ENCODE measurements at regions not wholly inside any gene's neighbourhood (a gene's known extent, or its start where the extent isn't known, plus 50 kb on each side); places are given as distances from the start of the nearest gene placed in this dataset.

DNA sequence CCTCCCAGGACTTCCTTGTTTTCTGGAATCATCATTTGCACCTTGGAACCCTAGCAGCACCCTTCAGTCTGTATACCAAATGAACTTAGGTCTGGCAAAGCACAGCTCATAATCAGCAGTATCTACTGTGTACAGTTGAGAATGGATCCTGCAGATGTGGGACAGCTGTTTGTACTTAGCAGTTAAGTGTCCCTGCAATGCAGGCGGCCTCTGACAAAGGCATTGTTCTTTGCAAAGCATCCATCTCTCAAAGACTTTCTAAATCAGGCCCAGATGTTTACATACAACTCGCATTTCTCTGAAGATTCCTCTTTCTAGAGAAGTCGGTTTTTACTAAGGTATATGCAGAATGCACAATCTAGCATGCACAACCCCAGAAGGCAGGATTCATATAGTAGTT is 170.5 kb upstream of the RBM19 start:
- Histone ChIP-seq H3K4me1 (no peaks in the 10 kb centered on the region), H3K36me3 (no peaks in the 10 kb centered on the region), H3K27me3 (peaks cover 0 to 7% of the 10 kb centered on the region in 2 donors), H3K27ac (no peak overlapping the region), H3K4me3 (no peak overlapping the region), H3K9me3 (no peaks in the 10 kb centered on the region)
- intact Hi-C loops (cut with DNase I; ENCODE audit: low total_unique reads), result no loop called here
- TF ChIP-seq, protein P1, sequence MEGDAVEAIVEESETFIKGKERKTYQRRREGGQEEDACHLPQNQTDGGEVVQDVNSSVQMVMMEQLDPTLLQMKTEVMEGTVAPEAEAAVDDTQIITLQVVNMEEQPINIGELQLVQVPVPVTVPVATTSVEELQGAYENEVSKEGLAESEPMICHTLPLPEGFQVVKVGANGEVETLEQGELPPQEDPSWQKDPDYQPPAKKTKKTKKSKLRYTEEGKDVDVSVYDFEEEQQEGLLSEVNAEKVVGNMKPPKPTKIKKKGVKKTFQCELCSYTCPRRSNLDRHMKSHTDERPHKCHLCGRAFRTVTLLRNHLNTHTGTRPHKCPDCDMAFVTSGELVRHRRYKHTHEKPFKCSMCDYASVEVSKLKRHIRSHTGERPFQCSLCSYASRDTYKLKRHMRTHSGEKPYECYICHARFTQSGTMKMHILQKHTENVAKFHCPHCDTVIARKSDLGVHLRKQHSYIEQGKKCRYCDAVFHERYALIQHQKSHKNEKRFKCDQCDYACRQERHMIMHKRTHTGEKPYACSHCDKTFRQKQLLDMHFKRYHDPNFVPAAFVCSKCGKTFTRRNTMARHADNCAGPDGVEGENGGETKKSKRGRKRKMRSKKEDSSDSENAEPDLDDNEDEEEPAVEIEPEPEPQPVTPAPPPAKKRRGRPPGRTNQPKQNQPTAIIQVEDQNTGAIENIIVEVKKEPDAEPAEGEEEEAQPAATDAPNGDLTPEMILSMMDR (IDR thresholded peaks at IDR 0.05), result no peak
- no peak for DNase-seq

DNA sequence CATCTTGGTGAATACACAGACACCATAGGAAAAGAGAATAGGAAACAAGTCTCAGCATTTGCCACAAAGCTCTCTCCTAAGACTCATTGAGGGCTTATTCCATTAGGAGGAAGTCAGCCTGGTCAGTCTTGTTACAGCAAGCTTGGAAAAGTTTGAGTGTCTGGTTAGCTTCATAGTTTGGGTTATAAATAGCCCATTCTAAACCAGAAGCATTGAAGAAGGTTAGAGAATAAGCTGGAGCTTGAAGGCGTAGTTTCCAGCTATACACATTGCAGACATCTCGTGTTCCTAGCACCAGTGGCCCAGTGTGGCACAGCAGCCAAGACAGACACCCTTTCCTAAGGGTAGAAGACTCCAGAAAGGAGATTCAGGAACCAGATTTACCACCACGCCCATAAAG is 168.8 kb upstream of the RBM19 start:
- Histone ChIP-seq H3K4me1 (no peaks in the 10 kb centered on the region), H3K9me3 (no peaks in the 10 kb centered on the region), H3K27ac (no peak overlapping the region), H3K36me3 (no peaks in the 10 kb centered on the region), H3K4me3 (no peak overlapping the region), H3K27me3 (peaks cover 0 to 7% of the 10 kb centered on the region in 2 donors)
- intact Hi-C loops (cut with DNase I; ENCODE audit: low total_unique reads), result no loop called here
- DNase-seq, result no peak
- TF ChIP-seq, protein P1 (IDR thresholded peaks at IDR 0.05), result no peak

GRCh38 chr12:114131824-114132223 is 165.7 kb upstream of the RBM19 start:
- intact Hi-C loops (cut with DNase I; ENCODE audit: low total_unique reads), result no loop called here
- no peak overlapping the region for H3K4me3 ChIP-seq
- no peaks in the 10 kb centered on the region for H3K36me3 ChIP-seq
- no peak overlapping the region for H3K27ac ChIP-seq
- H3K4me1 ChIP-seq, result no peaks in the 10 kb centered on the region
- TF ChIP-seq, protein P1 (IDR thresholded peaks at IDR 0.05), result no peak
- H3K9me3 ChIP-seq, result no peaks in the 10 kb centered on the region
- no peak for DNase-seq
- H3K27me3 ChIP-seq, result peaks cover 0 to 6% of the 10 kb centered on the region in 2 donors

GRCh38 chr12:114123108-114123507 is 157.0 kb upstream of the RBM19 start:
- DNase-seq, result no peak
- Histone ChIP-seq H3K4me1 (no peaks in the 10 kb centered on the region), H3K4me3 (no peak overlapping the region), H3K27me3 (peaks cover 0 to 2% of the 10 kb centered on the region in 2 donors), H3K9me3 (no peaks in the 10 kb centered on the region), H3K27ac (no peak overlapping the region), H3K36me3 (no peaks in the 10 kb centered on the region)
- intact Hi-C loops (cut with DNase I; ENCODE audit: low total_unique reads), result no loop called here
- TF ChIP-seq, protein P1 (IDR thresholded peaks at IDR 0.05), result no peak

- no peak for DNase-seq
- H3K36me3 ChIP-seq, result no peaks in the 10 kb centered on the region
- H3K4me3 ChIP-seq, result no peak overlapping the region
- H3K4me1 ChIP-seq, result no peaks in the 10 kb centered on the region
- TF ChIP-seq, protein P1 (IDR thresholded peaks at IDR 0.05), result no peak
- no peaks in the 10 kb centered on the region for H3K9me3 ChIP-seq
- intact Hi-C loops (cut with DNase I; ENCODE audit: low total_unique reads), result no loop called here
- no peaks in the 10 kb centered on the region for H3K27me3 ChIP-seq
- no peak overlapping the region for H3K27ac ChIP-seq
These were observed 155.9 kb upstream of the RBM19 start for GRCh38 chr12:114122016-114122415.

DNA sequence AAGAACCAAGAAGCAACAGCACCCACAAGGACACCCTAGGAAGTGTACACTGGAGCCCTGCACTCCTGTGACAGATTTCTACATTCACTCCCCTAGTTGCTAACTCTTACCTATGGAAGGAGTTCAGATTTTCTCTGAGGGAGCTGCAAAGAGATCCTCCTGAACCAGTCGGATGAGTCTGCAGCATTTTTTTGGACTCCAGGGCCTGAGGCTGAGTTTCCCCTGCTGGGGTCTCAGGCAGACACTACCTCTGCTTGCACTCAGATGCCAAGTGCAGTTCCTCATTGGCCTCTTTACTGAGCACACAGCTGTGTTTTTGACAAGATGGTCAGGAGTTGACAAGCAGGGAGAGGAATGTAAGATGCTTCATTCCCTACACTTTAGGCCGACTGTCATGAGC is 153.2 kb upstream of the RBM19 start:
- DNase-seq, result no peak
- intact Hi-C loops (cut with DNase I; ENCODE audit: low total_unique reads), result no loop called here
- TF ChIP-seq, protein P1 (IDR thresholded peaks at IDR 0.05), result no peak
- Histone ChIP-seq H3K4me3 (no peak overlapping the region), H3K9me3 (peaks cover 0 to 13% (median 0%) of the 10 kb centered on the region in 3 donors), H3K4me1 (no peaks in the 10 kb centered on the region), H3K27me3 (no peaks in the 10 kb centered on the region), H3K27ac (no peak overlapping the region), H3K36me3 (no peaks in the 10 kb centered on the region)

Data from tibial artery (tissue), 4 donors.